Left colon (tissue), 2 donors: ENCODE measurements at regions not wholly inside any gene's neighbourhood (a gene's known extent, or its start where the extent isn't known, plus 50 kb on each side); places are given as distances from the start of the nearest gene placed in this dataset.

ENCODE experiments used
- ATAC-seq: fragments of 200-7000 bp; cut with Tn5 transposase; one replicate; pipeline ENCODE4 v1.9.1; 2020; ENCODE audit warnings: mild to moderate bottlenecking, moderate library complexity
- DNase-seq, 2 donors: peaks; one replicate each; pipeline ENCODE4 v3.0.0-alpha.2; 2020
- intact Hi-C, 2 donors: fragments of 100-400 bp; cut with DNase I in 1 of 2; cut with micrococcal nuclease in 1 of 2; formaldehyde crosslinking; loops; one replicate each; pipeline versions ENCODE4 v1.11.2 to v1.14.0; 2022; cut with DNase I, micrococcal nuclease
- donor health status: DM: no; HTN: no; CAD: no.
- donor health status: DM: yes; HTN: yes; CAD: no.

- DNase-seq (no peak), ATAC-seq (no peak)
- intact Hi-C loops: no loop called here
Measured at GRCh38 chr1:239536165-239536849, 149.9 kb downstream of the CHRM3 start.

DNA sequence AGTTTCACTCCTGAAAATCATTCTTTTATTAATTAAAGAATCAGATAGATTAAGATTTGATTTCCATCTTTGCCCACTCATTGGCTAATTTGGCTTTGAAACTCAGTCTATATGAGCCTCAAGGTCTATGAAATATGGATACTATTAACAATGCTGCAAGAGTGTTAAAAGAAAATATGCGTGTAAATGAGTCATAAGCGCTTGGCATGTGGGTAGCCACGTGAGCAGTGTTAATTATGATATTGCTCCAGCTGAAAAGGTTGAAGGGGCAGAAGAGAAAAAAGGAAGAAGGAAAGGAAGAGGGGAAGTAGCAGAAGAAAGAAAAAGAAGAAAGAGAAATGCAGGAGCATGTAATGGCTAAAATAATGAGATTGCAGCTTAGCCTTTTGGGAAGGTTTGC, 151.4 kb downstream of the CHRM3 start:
- DNase-seq (no peak), ATAC-seq (peak; percentile 37)
- intact Hi-C loops: no loop called here

DNA sequence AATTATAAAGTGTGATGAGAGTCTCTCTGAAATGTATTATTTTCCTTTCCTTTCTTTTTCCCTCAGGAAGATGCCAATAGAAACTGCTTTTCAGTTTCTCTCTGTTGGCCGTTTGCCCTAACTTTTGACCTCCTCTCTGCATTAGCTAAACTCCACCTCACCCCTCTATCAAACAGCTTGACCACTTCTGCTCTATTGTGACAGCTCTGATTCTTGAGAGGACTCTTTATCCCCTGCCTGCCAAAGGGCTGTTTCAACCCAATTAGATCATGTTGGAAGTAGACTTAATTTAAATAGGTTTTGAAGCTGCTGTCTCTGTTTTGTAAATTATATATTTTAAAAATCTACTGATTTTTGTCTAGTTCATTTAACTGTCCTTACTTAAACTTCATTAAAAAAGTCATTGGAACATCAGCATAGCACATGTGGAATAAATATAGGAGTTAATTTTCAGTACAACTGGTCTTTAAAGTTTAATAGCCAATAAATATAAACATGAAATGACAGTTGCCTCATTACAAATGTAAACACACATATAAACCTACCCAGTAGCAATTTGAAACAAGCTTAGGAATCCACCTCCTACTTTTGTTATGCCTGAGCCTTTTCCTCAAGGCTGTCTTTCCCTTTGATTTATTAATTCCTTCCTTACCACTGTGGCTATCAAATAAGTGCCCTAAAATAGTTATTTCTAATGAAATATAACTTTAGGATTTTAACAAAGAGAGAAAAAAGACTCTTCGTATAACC, 152.0 kb downstream of the CHRM3 start:
- intact Hi-C loops: no loop called here
- ATAC-seq: peak; percentile 53
- no peak for DNase-seq

DNA sequence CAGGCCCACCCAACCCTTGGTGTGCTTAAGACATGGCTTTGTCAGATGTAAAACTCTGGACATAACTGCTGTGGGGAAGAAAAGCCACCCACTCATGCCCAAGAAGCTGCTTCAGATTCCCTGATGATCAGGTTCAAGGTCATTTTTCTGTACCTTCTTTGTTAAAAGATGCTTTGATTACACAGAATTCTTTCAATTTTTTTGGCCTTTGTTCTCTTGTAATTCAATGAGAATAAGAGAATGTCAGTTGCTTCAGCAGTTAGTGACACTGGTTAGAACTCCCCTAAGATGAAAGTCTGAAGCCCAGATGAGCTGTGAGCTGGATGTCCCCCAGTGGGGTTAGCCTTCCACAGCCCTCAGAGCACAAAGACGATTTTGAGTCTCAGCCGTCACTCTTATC, 152.7 kb downstream of the CHRM3 start:
- no peak for DNase-seq
- ATAC-seq: no peak
- intact Hi-C loops: no loop called here

DNA sequence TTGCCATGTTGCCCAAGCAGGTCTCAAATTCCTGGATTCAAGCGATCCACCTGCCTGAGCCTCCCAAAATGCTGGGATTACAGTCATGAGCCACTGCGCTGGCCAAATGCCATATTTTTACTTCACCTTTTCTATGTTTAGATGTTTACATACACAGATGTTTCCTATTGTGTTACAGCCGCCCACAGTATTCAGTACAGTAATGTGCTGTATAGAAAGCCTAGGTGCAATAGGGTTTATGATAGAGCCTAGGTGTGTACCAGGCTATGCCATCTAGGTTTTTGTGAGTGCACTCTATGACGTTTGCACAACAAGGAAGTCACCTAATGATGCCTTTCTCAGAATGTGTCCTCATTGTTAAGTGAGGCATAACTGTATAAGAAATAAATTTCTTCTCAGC, 153.4 kb downstream of the CHRM3 start:
- intact Hi-C loops: no loop called here
- peak; percentile 44 for ATAC-seq

DNA sequence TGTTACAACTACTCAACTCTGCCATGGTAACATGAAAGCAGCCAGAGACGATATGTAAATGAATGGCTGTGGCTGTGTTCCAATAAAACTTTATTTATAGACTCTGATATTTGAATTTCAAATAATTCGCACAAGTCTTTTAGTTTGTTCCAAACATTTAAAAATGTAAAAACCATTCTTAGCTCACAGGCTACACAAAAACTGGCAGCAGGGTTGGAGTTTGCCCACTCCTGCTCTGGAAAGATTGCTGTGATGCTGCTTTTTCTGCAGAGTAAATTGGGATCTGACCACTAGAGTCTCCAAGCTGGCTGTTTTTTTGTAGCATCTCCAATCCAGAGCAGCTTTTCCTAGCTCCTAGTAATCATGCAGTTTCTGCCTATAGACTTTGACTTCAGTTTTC, 157.5 kb downstream of the CHRM3 start:
- intact Hi-C loops: no loop called here
- DNase-seq (no peak), ATAC-seq (no peak)

More for the DNA sequence above, 153.4 kb downstream of the CHRM3 start:
- DNase-seq: no peak

DNA sequence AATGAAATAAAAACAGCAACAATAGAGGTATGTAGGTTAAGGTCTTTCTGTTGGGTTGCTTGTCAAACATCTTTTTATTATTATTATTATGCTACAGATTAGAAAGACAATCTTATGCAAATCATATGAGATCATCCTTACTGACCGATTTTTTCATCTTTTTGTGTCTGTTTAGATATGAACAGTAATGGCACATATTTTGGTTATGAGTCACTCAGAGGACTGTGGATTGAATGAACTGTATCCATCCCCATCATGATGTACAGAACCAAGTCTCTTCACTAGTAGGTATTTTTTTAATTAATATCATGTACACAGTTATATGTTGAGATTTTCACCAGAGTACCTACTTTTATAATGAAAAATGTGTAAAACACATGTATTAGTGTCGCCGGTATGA, 159.1 kb downstream of the CHRM3 start:
- intact Hi-C loops: no loop called here
- ATAC-seq (no peak), DNase-seq (no peak)

DNA sequence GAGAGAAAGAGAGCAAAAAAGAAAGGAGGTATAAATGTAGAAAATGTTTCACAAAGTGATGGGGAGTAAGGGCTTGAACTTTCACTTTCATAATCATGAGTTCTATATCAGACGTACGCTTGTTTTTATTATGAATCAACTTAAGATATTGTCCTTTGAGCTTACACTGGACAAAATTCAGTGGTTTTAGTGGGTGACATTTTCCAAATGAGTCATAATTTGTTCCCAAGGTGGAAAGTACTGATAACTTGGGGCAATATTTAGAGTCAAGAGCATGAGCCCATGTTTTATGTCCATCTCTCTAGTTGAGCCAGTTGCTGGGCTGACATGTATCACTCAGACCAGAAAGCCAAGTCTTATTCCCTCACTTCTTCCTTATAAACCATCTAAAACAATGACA, 161.6 kb downstream of the CHRM3 start:
- ATAC-seq (no peak), DNase-seq (no peak)
- intact Hi-C loops: no loop called here

DNA sequence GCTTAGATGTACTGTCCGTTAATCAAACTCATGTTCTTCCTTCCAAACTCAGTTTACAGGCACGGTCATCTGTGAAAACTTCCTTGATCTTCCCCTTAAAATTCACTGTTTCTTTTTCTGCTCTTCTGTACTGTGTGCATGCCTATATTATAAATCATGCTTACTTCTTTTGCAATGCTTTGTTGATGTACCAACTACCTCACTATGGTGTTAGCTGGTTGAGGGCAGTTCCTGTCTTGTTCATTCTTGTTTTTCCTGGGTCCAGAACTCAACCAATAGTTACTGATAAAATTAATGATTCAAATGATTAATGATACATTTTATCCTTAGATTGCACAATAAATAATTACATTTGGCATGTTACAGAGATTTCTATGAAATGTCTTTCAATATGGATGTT, 163.8 kb downstream of the CHRM3 start:
- DNase-seq: no peak
- ATAC-seq: no peak
- intact Hi-C loops: no loop called here

- intact Hi-C loops: no loop called here
- no peak for ATAC-seq
- no peak for DNase-seq
Measured at GRCh38 chr1:239555350-239555749, 169.0 kb downstream of the CHRM3 start.

GRCh38 chr1:239558559-239558958, 172.2 kb downstream of the CHRM3 start:
- intact Hi-C loops: no loop called here
- DNase-seq (no peak), ATAC-seq (no peak)

GRCh38 chr1:239558991-239559390, 172.6 kb downstream of the CHRM3 start:
- DNase-seq: no peak
- ATAC-seq: peak; percentile 50
- intact Hi-C loops: no loop called here

- DNase-seq (no peak), ATAC-seq (no peak)
- intact Hi-C loops: no loop called here
Measured at GRCh38 chr1:239560921-239561320, 174.6 kb downstream of the CHRM3 start.

DNA sequence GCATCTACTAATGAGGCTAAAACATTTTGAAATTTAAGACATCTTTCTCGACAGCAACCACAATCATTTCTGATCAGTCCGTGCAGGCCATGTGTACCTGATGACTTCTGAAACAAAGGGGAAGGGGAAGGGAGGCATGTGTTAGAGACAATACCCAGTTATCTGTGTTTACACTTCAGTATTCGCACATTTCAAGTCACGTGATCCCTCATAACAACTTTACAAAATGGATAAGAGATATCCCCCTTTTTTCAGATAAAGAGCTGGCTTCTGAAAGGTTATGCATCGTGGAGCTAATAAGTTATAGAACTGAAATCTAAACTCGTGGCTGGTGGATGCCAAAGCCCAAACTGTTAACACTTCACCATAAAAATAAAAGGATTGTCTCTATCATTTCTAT, 175.7 kb downstream of the CHRM3 start:
- intact Hi-C loops: no loop called here
- ATAC-seq: no peak
- no peak for DNase-seq

- ATAC-seq (no peak), DNase-seq (no peak)
- intact Hi-C loops: no loop called here
Measured at GRCh38 chr1:239563681-239564080, 177.3 kb downstream of the CHRM3 start.

GRCh38 chr1:239566074-239566473, 179.7 kb downstream of the CHRM3 start:
- DNase-seq: no peak
- intact Hi-C loops: no loop called here
- no peak for ATAC-seq

- DNase-seq (no peak), ATAC-seq (no peak)
- intact Hi-C loops: no loop called here
Measured at GRCh38 chr1:239570878-239571277, 184.5 kb downstream of the CHRM3 start.

DNA sequence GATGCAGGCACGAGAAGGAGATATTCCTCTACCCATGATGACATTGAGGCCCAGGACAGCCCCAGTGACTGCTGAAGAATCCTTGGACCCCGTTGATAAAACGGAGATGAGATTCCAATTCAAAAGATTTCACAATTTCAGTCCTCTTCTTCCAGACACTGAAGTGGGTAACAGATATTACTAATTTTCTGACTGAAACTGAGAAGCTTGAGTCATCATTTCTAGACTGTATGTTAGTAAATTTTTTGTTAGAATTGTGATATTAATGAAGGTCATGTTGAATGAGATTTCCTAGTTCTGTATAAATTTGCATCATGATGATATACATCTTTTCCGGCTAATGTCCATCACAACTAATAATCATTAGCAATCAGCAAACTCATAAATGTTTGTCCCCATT, 185.8 kb downstream of the CHRM3 start:
- no peak for ATAC-seq
- no peak for DNase-seq
- intact Hi-C loops: no loop called here

DNA sequence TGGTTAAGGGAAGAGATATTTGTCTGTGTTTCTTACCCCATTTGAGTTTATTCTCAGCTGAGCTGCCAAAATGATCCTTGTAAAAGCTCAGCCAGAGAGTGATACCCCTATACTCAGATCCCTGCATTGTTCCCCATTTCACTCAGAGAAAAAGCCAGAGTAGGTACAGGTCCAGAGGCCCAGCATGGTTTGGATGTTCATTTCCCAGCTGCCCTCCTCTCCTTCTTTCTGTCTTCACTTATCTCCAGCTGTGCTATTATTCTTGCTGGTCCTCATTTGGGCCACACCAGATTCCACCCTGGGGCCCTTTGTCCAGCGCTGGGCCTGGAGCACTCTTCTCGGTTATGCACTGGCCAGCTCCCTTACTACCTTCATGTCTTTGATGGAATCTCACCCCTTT, 187.7 kb downstream of the CHRM3 start:
- DNase-seq (no peak), ATAC-seq (no peak)
- intact Hi-C loops: no loop called here

- intact Hi-C loops: no loop called here
- ATAC-seq (no peak), DNase-seq (no peak)
Measured at GRCh38 chr1:239575113-239575512, 188.7 kb downstream of the CHRM3 start.

DNA sequence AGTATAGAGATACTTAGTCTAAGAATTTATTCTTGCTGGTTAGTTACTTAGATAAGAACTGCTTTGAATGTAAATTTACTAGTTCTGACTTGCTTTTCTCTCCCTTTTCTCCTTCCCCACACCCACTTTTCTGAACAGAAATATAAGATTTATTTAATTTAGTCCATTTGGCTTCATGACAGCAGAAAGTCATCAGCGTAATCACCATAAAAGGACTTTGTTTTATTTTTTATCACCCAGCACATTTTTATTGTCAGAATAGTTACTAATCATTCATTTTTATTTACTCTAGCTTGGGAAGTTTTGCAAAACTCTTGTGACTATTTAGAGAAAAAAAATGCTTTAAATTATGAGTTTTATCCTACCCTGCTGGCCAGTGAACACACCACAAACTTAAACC, 197.2 kb downstream of the CHRM3 start:
- intact Hi-C loops: no loop called here
- ATAC-seq: no peak
- DNase-seq: no peak
